ENCODE measurements at regions not wholly inside any gene's neighbourhood (a gene's known extent, or its start where the extent isn't known, plus 50 kb on each side); places are given as distances from the start of the nearest gene placed in this dataset.

GRCh38 chr5:3933966-3934365 lies 338.3 kb downstream of the IRX1 start:
- no peak for TF ChIP-seq POLR2AphosphoS5 (IDR thresholded peaks at IDR 0.05; ENCODE audit: low read depth, low read length)
- TF ChIP-seq SIN3A (IDR thresholded peaks at IDR 0.05; ENCODE audit: borderline replicate concordance, insufficient read depth, low read length), result no peak
- TF ChIP-seq TAF1 (IDR thresholded peaks at IDR 0.05; ENCODE audit: borderline replicate concordance, insufficient read depth, low read length), result no peak
- no peak for TF ChIP-seq FOXP2 (optimal IDR thresholded peaks at IDR 0.05; ENCODE audit: borderline replicate concordance, extremely low read depth, extremely low read length, insufficient read depth)
- no peak for TF ChIP-seq REST (IDR thresholded peaks at IDR 0.05; ENCODE audit: insufficient read depth in 1 of 2, low read depth in 2 of 2, low read length in 2 of 2)

Data from PFSK-1 (cell line).